DMS114 treated with DMSO at 0.1 percent for 48 hours (cell line): ENCODE measurements at regions not wholly inside any gene's neighbourhood (a gene's known extent, or its start where the extent isn't known, plus 50 kb on each side); places are given as distances from the start of the nearest gene placed in this dataset.

ENCODE experiments used
- DNase-seq: peaks from one replicate; lab custom pipeline; 2025; ENCODE audit not compliant: unreplicated experiment; lab: John Stamatoyannopoulos, UW

- DNase-seq = no peak
Observed at GRCh38 chr6:165804331-165805066, 141.5 kb upstream of the PDE10A start.

- no peak for DNase-seq
Observed at GRCh38 chr6:165800337-165800736, 137.3 kb upstream of the PDE10A start.

GRCh38 chr6:165799391-165800153 is 136.5 kb upstream of the PDE10A start:
- no peak for DNase-seq

- DNase-seq = no peak
Observed at GRCh38 chr6:165798991-165799390, 135.9 kb upstream of the PDE10A start.

GRCh38 chr6:165794179-165794601 is 131.1 kb upstream of the PDE10A start:
- no peak for DNase-seq

GRCh38 chr6:165793287-165793825 is 130.3 kb upstream of the PDE10A start:
- DNase-seq = no peak

- DNase-seq = no peak
Observed at GRCh38 chr6:165791876-165792437, 128.9 kb upstream of the PDE10A start.

- no peak for DNase-seq
Observed at GRCh38 chr6:165791306-165791705, 128.3 kb upstream of the PDE10A start.

- no peak for DNase-seq
Observed at GRCh38 chr6:165782812-165783211, 119.8 kb upstream of the PDE10A start.

- no peak for DNase-seq
Observed at GRCh38 chr6:165782134-165782533, 119.1 kb upstream of the PDE10A start.

- DNase-seq = no peak
Observed at GRCh38 chr6:165777680-165778079, 114.6 kb upstream of the PDE10A start.

GRCh38 chr6:165776691-165777090 is 113.7 kb upstream of the PDE10A start:
- no peak for DNase-seq

GRCh38 chr6:165775721-165776120 is 112.7 kb upstream of the PDE10A start:
- DNase-seq = no peak

- DNase-seq = no peak
Observed at GRCh38 chr6:165774903-165775601, 112.0 kb upstream of the PDE10A start.

- DNase-seq = no peak
Observed at GRCh38 chr6:165770397-165771082, 107.5 kb upstream of the PDE10A start.

- no peak for DNase-seq
Observed at GRCh38 chr6:165769884-165770283, 106.8 kb upstream of the PDE10A start.

- DNase-seq = no peak
Observed at GRCh38 chr6:165769401-165769800, 106.4 kb upstream of the PDE10A start.

GRCh38 chr6:165768961-165769360 is 105.9 kb upstream of the PDE10A start:
- DNase-seq = no peak

- no peak for DNase-seq
Observed at GRCh38 chr6:165767228-165767627, 104.2 kb upstream of the PDE10A start.

GRCh38 chr6:165766457-165766856 is 103.4 kb upstream of the PDE10A start:
- no peak for DNase-seq

- no peak for DNase-seq
Observed at GRCh38 chr6:165766026-165766425, 103.0 kb upstream of the PDE10A start.
